GM10266 (cell line): ENCODE measurements at regions not wholly inside any gene's neighbourhood (a gene's known extent, or its start where the extent isn't known, plus 50 kb on each side); places are given as distances from the start of the nearest gene placed in this dataset.
"Not testable (repeated sequence)": the region's sequence is repeated elsewhere in the genome, so short reads cannot be mapped to it uniquely, and the experiment has no call there.

Experiments
- DNase-seq: peaks from one replicate; pipeline ENCODE4 v3.0.0; 2012; ENCODE audit errors: extremely low spot score
- CTCF ChIP-seq: IDR thresholded peaks from 2 replicates; pipeline ENCODE4 v1.5.1; 2012; ENCODE audit warnings: mild to moderate bottlenecking, low read depth; ENCODE audit not compliant: control insufficient read depth, insufficient read depth; ENCODE audit errors: missing control alignments

- no peak for DNase-seq
- TF ChIP-seq CTCF, result no peak
These were observed 154.4 kb upstream of the SERTAD2 start for GRCh38 chr2:64808092-64808491.

- no peak for TF ChIP-seq CTCF
- no peak for DNase-seq
These were observed 155.0 kb upstream of the SERTAD2 start for GRCh38 chr2:64808754-64809153.

GRCh38 chr2:64809216-64809615, 155.5 kb upstream of the SERTAD2 start:
- no peak for TF ChIP-seq CTCF
- no peak for DNase-seq

GRCh38 chr2:64812285-64812684, 158.6 kb upstream of the SERTAD2 start:
- DNase-seq, result no peak
- no peak for TF ChIP-seq CTCF

- TF ChIP-seq CTCF, result no peak
- no peak for DNase-seq
These were observed 160.3 kb upstream of the SERTAD2 start for GRCh38 chr2:64814007-64814406.

- DNase-seq, result not testable (repeated sequence)
These were observed 162.8 kb upstream of the SERTAD2 start for GRCh38 chr2:64816526-64816925.

GRCh38 chr2:64817453-64817852, 163.7 kb upstream of the SERTAD2 start:
- TF ChIP-seq CTCF, result no peak
- no peak for DNase-seq

- no peak for TF ChIP-seq CTCF
- DNase-seq, result no peak
These were observed 164.9 kb upstream of the SERTAD2 start for GRCh38 chr2:64818664-64819060.
